ENCODE measurements at regions not wholly inside any gene's neighbourhood (a gene's known extent, or its start where the extent isn't known, plus 50 kb on each side); places are given as distances from the start of the nearest gene placed in this dataset.

DNA sequence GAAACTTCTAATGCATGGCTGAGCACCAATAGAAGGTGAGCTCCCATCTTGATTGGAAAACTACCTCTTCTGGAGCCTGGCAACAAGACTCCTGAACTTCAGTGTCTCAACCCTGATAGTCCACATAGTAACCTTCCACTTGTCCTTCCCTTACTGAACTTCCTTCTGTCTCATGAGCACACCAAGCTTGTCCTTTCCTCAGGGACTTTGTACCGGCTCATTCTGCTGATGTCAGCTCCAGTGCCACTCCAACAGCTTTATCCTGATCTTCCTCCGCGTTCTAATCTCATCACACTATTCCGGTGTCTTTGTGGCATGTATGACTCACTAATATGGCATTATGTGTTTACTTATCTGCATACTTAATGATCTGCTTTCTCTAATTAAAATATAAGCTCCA lies 862.0 kb upstream of the ID2 start:
- TF ChIP-seq, protein P1, sequence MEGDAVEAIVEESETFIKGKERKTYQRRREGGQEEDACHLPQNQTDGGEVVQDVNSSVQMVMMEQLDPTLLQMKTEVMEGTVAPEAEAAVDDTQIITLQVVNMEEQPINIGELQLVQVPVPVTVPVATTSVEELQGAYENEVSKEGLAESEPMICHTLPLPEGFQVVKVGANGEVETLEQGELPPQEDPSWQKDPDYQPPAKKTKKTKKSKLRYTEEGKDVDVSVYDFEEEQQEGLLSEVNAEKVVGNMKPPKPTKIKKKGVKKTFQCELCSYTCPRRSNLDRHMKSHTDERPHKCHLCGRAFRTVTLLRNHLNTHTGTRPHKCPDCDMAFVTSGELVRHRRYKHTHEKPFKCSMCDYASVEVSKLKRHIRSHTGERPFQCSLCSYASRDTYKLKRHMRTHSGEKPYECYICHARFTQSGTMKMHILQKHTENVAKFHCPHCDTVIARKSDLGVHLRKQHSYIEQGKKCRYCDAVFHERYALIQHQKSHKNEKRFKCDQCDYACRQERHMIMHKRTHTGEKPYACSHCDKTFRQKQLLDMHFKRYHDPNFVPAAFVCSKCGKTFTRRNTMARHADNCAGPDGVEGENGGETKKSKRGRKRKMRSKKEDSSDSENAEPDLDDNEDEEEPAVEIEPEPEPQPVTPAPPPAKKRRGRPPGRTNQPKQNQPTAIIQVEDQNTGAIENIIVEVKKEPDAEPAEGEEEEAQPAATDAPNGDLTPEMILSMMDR (IDR thresholded peaks at IDR 0.05; ENCODE audit: poor library complexity, severe bottlenecking) = no peak
- no peak for TF ChIP-seq POLR2AphosphoS5 (IDR thresholded peaks at IDR 0.05)
- no peak for TF ChIP-seq MXI1 (conservative IDR thresholded peaks at IDR 0.05; ENCODE audit: poor library complexity, severe bottlenecking)
- TF ChIP-seq RAD21 (conservative IDR thresholded peaks at IDR 0.05) = no peak
- TF ChIP-seq, protein P2, sequence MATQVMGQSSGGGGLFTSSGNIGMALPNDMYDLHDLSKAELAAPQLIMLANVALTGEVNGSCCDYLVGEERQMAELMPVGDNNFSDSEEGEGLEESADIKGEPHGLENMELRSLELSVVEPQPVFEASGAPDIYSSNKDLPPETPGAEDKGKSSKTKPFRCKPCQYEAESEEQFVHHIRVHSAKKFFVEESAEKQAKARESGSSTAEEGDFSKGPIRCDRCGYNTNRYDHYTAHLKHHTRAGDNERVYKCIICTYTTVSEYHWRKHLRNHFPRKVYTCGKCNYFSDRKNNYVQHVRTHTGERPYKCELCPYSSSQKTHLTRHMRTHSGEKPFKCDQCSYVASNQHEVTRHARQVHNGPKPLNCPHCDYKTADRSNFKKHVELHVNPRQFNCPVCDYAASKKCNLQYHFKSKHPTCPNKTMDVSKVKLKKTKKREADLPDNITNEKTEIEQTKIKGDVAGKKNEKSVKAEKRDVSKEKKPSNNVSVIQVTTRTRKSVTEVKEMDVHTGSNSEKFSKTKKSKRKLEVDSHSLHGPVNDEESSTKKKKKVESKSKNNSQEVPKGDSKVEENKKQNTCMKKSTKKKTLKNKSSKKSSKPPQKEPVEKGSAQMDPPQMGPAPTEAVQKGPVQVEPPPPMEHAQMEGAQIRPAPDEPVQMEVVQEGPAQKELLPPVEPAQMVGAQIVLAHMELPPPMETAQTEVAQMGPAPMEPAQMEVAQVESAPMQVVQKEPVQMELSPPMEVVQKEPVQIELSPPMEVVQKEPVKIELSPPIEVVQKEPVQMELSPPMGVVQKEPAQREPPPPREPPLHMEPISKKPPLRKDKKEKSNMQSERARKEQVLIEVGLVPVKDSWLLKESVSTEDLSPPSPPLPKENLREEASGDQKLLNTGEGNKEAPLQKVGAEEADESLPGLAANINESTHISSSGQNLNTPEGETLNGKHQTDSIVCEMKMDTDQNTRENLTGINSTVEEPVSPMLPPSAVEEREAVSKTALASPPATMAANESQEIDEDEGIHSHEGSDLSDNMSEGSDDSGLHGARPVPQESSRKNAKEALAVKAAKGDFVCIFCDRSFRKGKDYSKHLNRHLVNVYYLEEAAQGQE (IDR thresholded peaks at IDR 0.05; ENCODE audit: borderline replicate concordance) = no peak

Measured in neural cell (in vitro differentiated cells).